Neural progenitor cell (in vitro differentiated cells): ENCODE measurements at regions not wholly inside any gene's neighbourhood (a gene's known extent, or its start where the extent isn't known, plus 50 kb on each side); places are given as distances from the start of the nearest gene placed in this dataset.
"Not testable (repeated sequence)": the region's sequence is repeated elsewhere in the genome, so short reads cannot be mapped to it uniquely, and the experiment has no call there.

Source experiments
- EZH2 ChIP-seq: fragments of 200-600 bp; sonication (generic); IDR thresholded peaks from 2 replicates; pipeline ENCODE4 v1.6.1; 2017; ENCODE audit warnings: antibody characterized with exemption, mild to moderate bottlenecking, moderate library complexity
- TF ChIP-seq, protein P1 (sequence below): fragments of 200-600 bp; sonication (generic); IDR thresholded peaks from 2 replicates; pipeline ENCODE4 v1.5.1; 2017; ENCODE audit warnings: antibody characterized with exemption, mild to moderate bottlenecking

DNA sequence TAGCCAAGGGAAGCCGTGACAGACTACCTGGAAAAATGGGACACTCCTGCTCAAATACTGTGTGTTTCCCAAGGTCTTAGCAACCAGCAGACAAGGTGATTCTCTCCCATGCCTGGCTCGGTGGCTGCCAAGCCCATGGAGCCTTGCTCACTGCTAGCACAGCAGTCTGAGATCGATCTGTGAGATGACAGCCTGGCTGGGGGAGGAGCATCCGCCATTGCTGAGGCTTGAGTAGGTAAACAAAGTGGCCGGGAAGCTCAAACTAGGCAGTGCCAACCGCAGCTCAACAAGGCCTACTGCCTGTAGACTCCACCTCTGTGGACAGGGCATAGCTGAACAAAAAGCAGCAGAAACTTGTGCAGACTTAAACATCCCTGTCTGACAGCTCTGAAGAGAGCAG lies 137.0 kb downstream of the USP46 start:
- TF ChIP-seq, protein P1, sequence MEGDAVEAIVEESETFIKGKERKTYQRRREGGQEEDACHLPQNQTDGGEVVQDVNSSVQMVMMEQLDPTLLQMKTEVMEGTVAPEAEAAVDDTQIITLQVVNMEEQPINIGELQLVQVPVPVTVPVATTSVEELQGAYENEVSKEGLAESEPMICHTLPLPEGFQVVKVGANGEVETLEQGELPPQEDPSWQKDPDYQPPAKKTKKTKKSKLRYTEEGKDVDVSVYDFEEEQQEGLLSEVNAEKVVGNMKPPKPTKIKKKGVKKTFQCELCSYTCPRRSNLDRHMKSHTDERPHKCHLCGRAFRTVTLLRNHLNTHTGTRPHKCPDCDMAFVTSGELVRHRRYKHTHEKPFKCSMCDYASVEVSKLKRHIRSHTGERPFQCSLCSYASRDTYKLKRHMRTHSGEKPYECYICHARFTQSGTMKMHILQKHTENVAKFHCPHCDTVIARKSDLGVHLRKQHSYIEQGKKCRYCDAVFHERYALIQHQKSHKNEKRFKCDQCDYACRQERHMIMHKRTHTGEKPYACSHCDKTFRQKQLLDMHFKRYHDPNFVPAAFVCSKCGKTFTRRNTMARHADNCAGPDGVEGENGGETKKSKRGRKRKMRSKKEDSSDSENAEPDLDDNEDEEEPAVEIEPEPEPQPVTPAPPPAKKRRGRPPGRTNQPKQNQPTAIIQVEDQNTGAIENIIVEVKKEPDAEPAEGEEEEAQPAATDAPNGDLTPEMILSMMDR, result not testable (repeated sequence)
- TF ChIP-seq EZH2, result not testable (repeated sequence)
